Pancreas (tissue), 10 donors: ENCODE measurements at regions not wholly inside any gene's neighbourhood (a gene's known extent, or its start where the extent isn't known, plus 50 kb on each side); places are given as distances from the start of the nearest gene placed in this dataset.

Experiments used
- ATAC-seq, 4 donors: fragments of 200-7000 bp; cut with Tn5 transposase; one replicate each; pipeline versions ENCODE4 v1.8.0 to v1.9.1; 2020; ENCODE audit warnings: mild to moderate bottlenecking in 4 of 4, moderate library complexity in 4 of 4
- DNase-seq, 6 donors: peaks; one replicate each; pipeline ENCODE4 v3.0.0-alpha.2; 2020
- FAIRE-seq: peaks from 2 replicates; lab custom pipeline; 2012; peaks lifted over from hg19 to GRCh38; lab: Jason Lieb, UNC
- H3K27ac ChIP-seq, 4 donors: fragments of 200-600 bp; sonication (generic); 1 replicate in 3 of 4; 2 replicates in 1 of 4; pipeline versions ENCODE4 v1.5.0 to v1.8.0; 2020
- H3K27me3 ChIP-seq, 4 donors: fragments of 200-600 bp; one replicate each; pipeline ENCODE4 v1.8.0; 2021
- H3K36me3 ChIP-seq, 3 donors: fragments of 200-600 bp; sonication (generic) in 1 of 3; one replicate each; pipeline versions ENCODE4 v1.5.0 to v1.8.0; 2020 to 2021
- H3K4me1 ChIP-seq, 3 donors: fragments of 200-600 bp; one replicate each; pipeline ENCODE4 v1.8.0; 2021
- H3K4me3 ChIP-seq, 4 donors: fragments of 200-600 bp; sonication (generic) in 2 of 4; one replicate each; pipeline versions ENCODE4 v1.5.0 to v1.8.0; 2020 to 2021
- H3K9me3 ChIP-seq, 4 donors: fragments of 200-600 bp; one replicate each; pipeline ENCODE4 v1.8.0; 2021
- WGBS, 2 donors: extraction: QIAGEN DNeasy Blood & Tissue Kit; methylation state at CpG; one replicate each; pipeline ENCODE4 v1.1.7; 2013; 5-methylcytosine and 5-hydroxymethylcytosine counted together
- intact Hi-C, 3 donors: fragments of 100-400 bp; cut with DNase I; formaldehyde crosslinking; loops; one replicate each; pipeline versions ENCODE4 v1.11.1 to v1.14.2; 2022
- TF ChIP-seq, protein P1 (sequence below), 4 donors: fragments of 200-600 bp; sonication (generic) in 3 of 4; IDR thresholded peaks; one replicate each; pipeline versions ENCODE4 v1.5.0 to v1.8.0; 2021; ENCODE audit warnings: antibody characterized with exemption in 4 of 4
- donor health status: healthy with polysubstance abuse.
- donor health status: DM: no; HTN: no; CAD: no; lungs with moderate emphysema.
- donor health status: DM: no; HTN: no; CAD: no.
- donor health status: control.
- donor health status: control.
- donor health status: Bipolar disorder and iron deficiency.
- donor health status: DM: yes; HTN: yes; CAD: no.
- donor health status: DM: no; HTN: no; CAD: no.
- donor health status: DM: no; HTN: no; CAD: no.
- donor health status: DM: yes; HTN: yes; CAD: no.

DNA sequence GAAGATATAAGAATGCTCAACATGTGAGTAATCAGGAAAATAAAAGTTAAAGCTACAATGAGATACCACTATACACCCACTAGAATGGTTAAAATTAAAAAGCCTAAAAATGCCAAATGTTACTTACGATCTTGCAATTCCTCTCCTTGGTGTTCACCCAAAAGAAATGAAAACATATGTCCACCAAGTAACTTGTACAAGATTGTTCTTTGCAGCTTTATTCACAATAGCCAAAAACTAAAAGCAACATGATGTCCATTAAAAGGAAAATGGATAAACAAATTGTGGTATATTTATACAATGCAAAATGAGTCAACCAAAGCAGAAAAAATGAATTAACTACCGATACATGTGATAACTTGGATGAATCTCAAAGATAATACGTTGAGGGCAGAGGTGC lies 301.6 kb upstream of the THBS1 start:
- intact Hi-C loops: loop anchor here in 1 of 3 donors (10.0 kb wide), 1 partner anchor 65 kb away; no protein-coding TSS in a partner anchor
- WGBS, 2 donors: 94 to 97% methylated on average over 3 of the region's 3 CpGs
- TF ChIP-seq, protein P1, sequence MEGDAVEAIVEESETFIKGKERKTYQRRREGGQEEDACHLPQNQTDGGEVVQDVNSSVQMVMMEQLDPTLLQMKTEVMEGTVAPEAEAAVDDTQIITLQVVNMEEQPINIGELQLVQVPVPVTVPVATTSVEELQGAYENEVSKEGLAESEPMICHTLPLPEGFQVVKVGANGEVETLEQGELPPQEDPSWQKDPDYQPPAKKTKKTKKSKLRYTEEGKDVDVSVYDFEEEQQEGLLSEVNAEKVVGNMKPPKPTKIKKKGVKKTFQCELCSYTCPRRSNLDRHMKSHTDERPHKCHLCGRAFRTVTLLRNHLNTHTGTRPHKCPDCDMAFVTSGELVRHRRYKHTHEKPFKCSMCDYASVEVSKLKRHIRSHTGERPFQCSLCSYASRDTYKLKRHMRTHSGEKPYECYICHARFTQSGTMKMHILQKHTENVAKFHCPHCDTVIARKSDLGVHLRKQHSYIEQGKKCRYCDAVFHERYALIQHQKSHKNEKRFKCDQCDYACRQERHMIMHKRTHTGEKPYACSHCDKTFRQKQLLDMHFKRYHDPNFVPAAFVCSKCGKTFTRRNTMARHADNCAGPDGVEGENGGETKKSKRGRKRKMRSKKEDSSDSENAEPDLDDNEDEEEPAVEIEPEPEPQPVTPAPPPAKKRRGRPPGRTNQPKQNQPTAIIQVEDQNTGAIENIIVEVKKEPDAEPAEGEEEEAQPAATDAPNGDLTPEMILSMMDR (IDR thresholded peaks at IDR 0.05): no peak
- Histone ChIP-seq H3K27me3 (no peaks in the 10 kb centered on the region), H3K36me3 (no peaks in the 10 kb centered on the region), H3K27ac (no peak overlapping the region), H3K9me3 (no peaks in the 10 kb centered on the region), H3K4me3 (no peak overlapping the region), H3K4me1 (peaks cover 11 to 31% (median 17%) of the 10 kb centered on the region in 3 donors)
- no peak for ATAC-seq
- DNase-seq: no peak
- FAIRE-seq: no peak

DNA sequence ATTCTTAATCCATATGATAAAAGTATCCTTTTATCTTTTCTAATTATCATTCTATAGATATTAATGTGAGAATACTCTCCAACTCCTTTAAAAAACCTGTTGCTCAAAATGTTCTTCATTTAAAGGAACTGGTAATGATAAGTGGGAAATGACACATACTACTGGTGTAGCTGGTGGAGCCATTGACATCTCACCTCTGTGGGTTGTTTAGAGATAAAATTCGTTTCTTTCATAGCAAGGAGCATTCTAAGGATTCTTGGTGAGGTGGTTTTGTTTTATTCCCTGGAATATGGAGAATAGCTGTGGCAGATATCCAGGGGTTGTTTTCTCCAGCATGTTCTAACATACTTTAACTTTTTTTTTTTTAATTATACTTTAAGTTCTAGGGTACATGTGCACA lies 299.8 kb upstream of the THBS1 start:
- TF ChIP-seq, protein P1 (IDR thresholded peaks at IDR 0.05): no peak

DNA sequence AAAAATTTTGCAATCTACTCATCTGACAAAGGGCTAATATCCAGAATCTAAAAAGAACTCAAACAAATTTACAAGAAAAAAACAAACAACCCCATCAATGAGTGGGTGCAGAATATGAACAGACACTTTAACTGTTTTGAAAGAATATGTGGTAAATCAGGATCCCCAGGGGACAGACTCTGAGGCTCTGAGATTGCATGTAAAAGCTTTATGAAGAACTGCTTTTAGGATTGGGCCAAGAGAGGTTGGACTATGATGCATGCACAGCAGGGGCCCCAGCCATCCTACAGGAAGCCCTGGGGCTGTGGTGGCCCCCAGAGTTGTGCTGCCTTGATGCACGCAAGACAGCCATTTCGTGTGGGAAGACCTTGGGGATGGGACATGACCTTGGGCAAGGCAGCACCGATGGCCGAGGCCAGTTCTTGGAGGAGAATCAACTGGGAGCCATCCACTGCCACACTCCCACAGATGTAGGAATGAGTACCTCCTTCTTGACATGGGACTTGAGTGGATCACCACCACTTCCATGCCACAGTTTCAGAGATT lies 298.1 kb upstream of the THBS1 start:
- DNase-seq (no peak), FAIRE-seq (no peak), ATAC-seq (no peak)
- Histone ChIP-seq H3K4me1 (peaks cover 0 to 5% (median 0%) of the 10 kb centered on the region in 3 donors), H3K27ac (no peak overlapping the region), H3K9me3 (no peaks in the 10 kb centered on the region), H3K36me3 (no peaks in the 10 kb centered on the region), H3K4me3 (no peak overlapping the region), H3K27me3 (no peaks in the 10 kb centered on the region)
- WGBS, 2 donors: 80 to 81% methylated on average over 4 of the region's 4 CpGs
- TF ChIP-seq, protein P1 (IDR thresholded peaks at IDR 0.05): no peak
- intact Hi-C loops: no loop called here

More for the DNA sequence above, 299.8 kb upstream of the THBS1 start:
- DNase-seq: no peak
- H3K36me3 ChIP-seq: no peaks in the 10 kb centered on the region
- peaks cover 0 to 16% (median 5%) of the 10 kb centered on the region in 3 donors for H3K4me1 ChIP-seq
- no peaks in the 10 kb centered on the region for H3K27me3 ChIP-seq
- no peak for ATAC-seq
- no peak overlapping the region for H3K27ac ChIP-seq
- 46 to 50% methylated on average over 1 of the region's 1 CpG for WGBS, 2 donors
- intact Hi-C loops: no loop called here
- no peak overlapping the region for H3K4me3 ChIP-seq
- no peaks in the 10 kb centered on the region for H3K9me3 ChIP-seq
- no peak for FAIRE-seq

DNA sequence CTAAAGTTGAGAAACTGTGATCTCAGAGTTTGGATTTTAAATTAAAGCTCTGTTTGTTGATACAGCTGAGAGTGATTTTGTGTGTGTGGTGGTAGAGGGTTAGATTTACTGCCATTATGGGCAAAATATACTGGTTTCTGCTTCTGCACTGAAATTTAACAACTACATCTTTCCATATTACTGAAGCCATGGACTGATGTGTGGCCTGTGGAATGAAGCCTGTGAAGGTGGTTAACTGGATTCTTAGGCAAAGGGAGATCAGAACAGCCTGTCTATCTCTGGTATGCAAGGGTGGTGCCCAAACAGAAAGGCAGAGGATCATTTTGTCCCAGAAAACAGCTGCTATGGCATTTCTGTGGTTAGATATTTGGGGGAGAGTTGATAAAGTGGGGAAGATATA lies 297.3 kb upstream of the THBS1 start:
- Histone ChIP-seq H3K27me3 (no peaks in the 10 kb centered on the region), H3K27ac (no peak overlapping the region), H3K9me3 (no peaks in the 10 kb centered on the region), H3K4me1 (peaks cover 0 to 5% (median 4%) of the 10 kb centered on the region in 3 donors), H3K36me3 (no peaks in the 10 kb centered on the region), H3K4me3 (no peak overlapping the region)
- TF ChIP-seq, protein P1 (IDR thresholded peaks at IDR 0.05): no peak
- no peak for FAIRE-seq
- DNase-seq: no peak
- no peak for ATAC-seq
- intact Hi-C loops: no loop called here

DNA sequence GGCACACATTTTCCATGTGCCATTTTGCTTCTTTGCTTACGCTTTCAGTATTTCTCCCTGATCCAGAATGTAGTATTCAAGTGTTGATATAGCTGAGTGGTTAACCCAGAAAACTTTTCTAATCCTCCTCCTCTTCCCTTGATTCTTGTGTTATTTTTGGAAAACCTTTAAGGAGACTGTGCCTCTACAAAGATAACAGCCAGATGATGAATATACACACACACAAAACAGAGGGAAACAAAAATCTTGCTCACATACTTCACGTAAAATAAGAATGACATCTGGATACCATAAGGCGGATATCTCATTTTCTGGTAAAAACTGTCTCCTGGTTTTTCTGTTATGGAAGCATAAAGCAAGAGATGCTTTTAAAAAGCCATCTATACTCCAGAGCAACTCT lies 295.8 kb upstream of the THBS1 start:
- intact Hi-C loops: no loop called here
- 90 to 93% methylated on average over 3 of the region's 3 CpGs for WGBS, 2 donors
- FAIRE-seq (no peak), ATAC-seq (no peak), DNase-seq (no peak)
- H3K4me3 ChIP-seq: no peak overlapping the region
- no peaks in the 10 kb centered on the region for H3K36me3 ChIP-seq
- TF ChIP-seq, protein P1 (IDR thresholded peaks at IDR 0.05): no peak
- H3K27ac ChIP-seq: no peak overlapping the region
- no peaks in the 10 kb centered on the region for H3K27me3 ChIP-seq
- no peaks in the 10 kb centered on the region for H3K9me3 ChIP-seq
- H3K4me1 ChIP-seq: peaks cover 0 to 5% (median 4%) of the 10 kb centered on the region in 3 donors
